CD4-positive, alpha-beta T cell (primary cell): ENCODE measurements at regions not wholly inside any gene's neighbourhood (a gene's known extent, or its start where the extent isn't known, plus 50 kb on each side); places are given as distances from the start of the nearest gene placed in this dataset.

ENCODE experiments used
- ATAC-seq: fragments of 200-7000 bp; cut with Tn5 transposase; one replicate; pipeline ENCODE4 v1.10.0; 2022; ENCODE audit warnings: mild to moderate bottlenecking; ENCODE audit not compliant: poor library complexity
- CTCF ChIA-PET: fragments of 350-600 bp; sonication (Branson Sonifier 250); formaldehyde crosslinking; loops from one replicate; lab custom pipeline; 2021; ENCODE audit warnings: antibody characterized with exemption, inconsistent platforms; lab: Charles Lee
- POLR2A ChIA-PET: fragments of 350-600 bp; sonication (Branson Sonifier 250); formaldehyde crosslinking; loops from one replicate; lab custom pipeline; 2021; ENCODE audit warnings: antibody characterized with exemption, inconsistent platforms; lab: Charles Lee
- DNase-seq, 14 experiments: peaks; one replicate each; pipeline ENCODE4 v3.0.0-alpha.2; 2013 to 2020; ENCODE audit warnings: mixed read lengths in 2 of 14
- H3K27ac ChIP-seq, 2 donors: one replicate each; pipeline versions ENCODE4 v1.5.1 to v1.7.0; 2013; ENCODE audit warnings: low read length in 2 of 2, low read depth in 1 of 2, mild to moderate bottlenecking in 1 of 2
- H3K27me3 ChIP-seq, 2 experiments: 1 replicate in 1 of 2; 2 replicates in 1 of 2; pipeline versions ENCODE4 v1.6.1 to v1.7.0; 2013; ENCODE audit warnings: low read length in 2 of 2, control low read depth in 1 of 2, mild to moderate bottlenecking in 1 of 2, moderate library complexity in 1 of 2; ENCODE audit not compliant: insufficient read depth in 2 of 2, control insufficient read depth in 1 of 2
- H3K36me3 ChIP-seq: one replicate; pipeline ENCODE4 v1.6.1; 2013; ENCODE audit warnings: low read length, control low read depth; ENCODE audit not compliant: insufficient read depth
- H3K4me1 ChIP-seq: one replicate; pipeline ENCODE4 v1.6.1; 2013; ENCODE audit warnings: low read length, control low read depth; ENCODE audit not compliant: insufficient read depth
- H3K4me3 ChIP-seq: one replicate; pipeline ENCODE4 v1.5.1; 2013; ENCODE audit warnings: mild to moderate bottlenecking, low read length, moderate library complexity
- H3K9me3 ChIP-seq, 2 experiments: 1 replicate in 1 of 2; 2 replicates in 1 of 2; pipeline versions ENCODE4 v1.6.1 to v1.7.0; 2013; ENCODE audit warnings: low read length in 2 of 2, mild to moderate bottlenecking in 2 of 2, control low read depth in 1 of 2, moderate library complexity in 1 of 2; ENCODE audit not compliant: control insufficient read depth in 1 of 2, insufficient read depth in 1 of 2
- H3K27ac Mint-ChIP-seq: one replicate; pipeline ENCODE4 v1.8.0; 2020; ENCODE audit warnings: mixed read lengths
- H3K27me3 Mint-ChIP-seq: one replicate; pipeline ENCODE4 v1.8.0; 2021; ENCODE audit warnings: mixed read lengths
- H3K36me3 Mint-ChIP-seq: one replicate; pipeline ENCODE4 v1.8.0; 2021; ENCODE audit warnings: low read depth, mixed read lengths
- H3K4me1 Mint-ChIP-seq: one replicate; pipeline ENCODE4 v1.8.0; 2021; ENCODE audit warnings: low read depth, mixed read lengths
- H3K4me3 Mint-ChIP-seq: one replicate; pipeline ENCODE4 v1.8.0; 2020; ENCODE audit warnings: mild to moderate bottlenecking, mixed read lengths
- H3K9me3 Mint-ChIP-seq: one replicate; pipeline ENCODE4 v1.8.0; 2020; ENCODE audit warnings: mixed read lengths
- CTCF ChIP-seq: fragments of 200-600 bp; IDR thresholded peaks from one replicate; pipeline ENCODE4 v1.8.0; 2022; ENCODE audit warnings: antibody characterized with exemption, mild to moderate bottlenecking
- intact Hi-C, 2 experiments: fragments of 100-400 bp; cut with DNase I in 1 of 2; cut with micrococcal nuclease in 1 of 2; formaldehyde crosslinking; loops; one replicate each; pipeline versions ENCODE4 v1.15.1 to v1.9.0; 2023 to 2025; cut with DNase I, micrococcal nuclease

- ATAC-seq (no peak), DNase-seq (no peak)
- Mint-ChIP-seq H3K36me3 (no peaks in the 10 kb centered on the region), H3K4me1 (no peaks in the 10 kb centered on the region), H3K27ac (no peak overlapping the region), H3K4me3 (no peak overlapping the region), H3K9me3 (no peaks in the 10 kb centered on the region), H3K27me3 (peaks cover 33% of the 10 kb centered on the region)
- no peaks in the 10 kb centered on the region for H3K4me1 ChIP-seq
- H3K9me3 ChIP-seq = no peaks in the 10 kb centered on the region
- H3K4me3 ChIP-seq = no peak overlapping the region
- H3K36me3 ChIP-seq = no peaks in the 10 kb centered on the region
- no peak overlapping the region for H3K27ac ChIP-seq
- intact Hi-C loops = no loop called here
- TF ChIP-seq CTCF = no peak
- CTCF ChIA-PET = no interaction called here
- peaks cover 0 to 4% of the 10 kb centered on the region in 2 experiments for H3K27me3 ChIP-seq
- POLR2A ChIA-PET = no interaction called here
These were observed 114.5 kb downstream of the LARP7 start for GRCh38 chr4:112751447-112751846.

GRCh38 chr4:112752061-112752460, 115.1 kb downstream of the LARP7 start:
- Mint-ChIP-seq H3K4me3 (no peak overlapping the region), H3K27me3 (peaks cover 30% of the 10 kb centered on the region), H3K9me3 (no peaks in the 10 kb centered on the region), H3K4me1 (no peaks in the 10 kb centered on the region), H3K27ac (no peak overlapping the region), H3K36me3 (no peaks in the 10 kb centered on the region)
- Histone ChIP-seq H3K36me3 (no peaks in the 10 kb centered on the region), H3K27ac (no peak overlapping the region), H3K4me1 (no peaks in the 10 kb centered on the region), H3K4me3 (no peak overlapping the region), H3K9me3 (no peaks in the 10 kb centered on the region), H3K27me3 (peaks cover 0 to 4% of the 10 kb centered on the region in 2 experiments)
- TF ChIP-seq CTCF = no peak
- no peak for DNase-seq
- ATAC-seq = no peak
- CTCF ChIA-PET = no interaction called here
- intact Hi-C loops = no loop called here
- POLR2A ChIA-PET = no interaction called here

- ChIA-PET CTCF (no interaction called here), POLR2A (no interaction called here)
- Histone ChIP-seq H3K4me1 (no peaks in the 10 kb centered on the region), H3K27ac (no peak overlapping the region), H3K9me3 (no peaks in the 10 kb centered on the region), H3K4me3 (no peak overlapping the region), H3K27me3 (peaks cover 0 to 4% of the 10 kb centered on the region in 2 experiments), H3K36me3 (no peaks in the 10 kb centered on the region)
- H3K27me3 Mint-ChIP-seq = peaks cover 26% of the 10 kb centered on the region
- intact Hi-C loops = no loop called here
- H3K4me3 Mint-ChIP-seq = no peak overlapping the region
- H3K4me1 Mint-ChIP-seq = no peaks in the 10 kb centered on the region
- no peaks in the 10 kb centered on the region for H3K36me3 Mint-ChIP-seq
- ATAC-seq (no peak), DNase-seq (no peak)
- no peaks in the 10 kb centered on the region for H3K9me3 Mint-ChIP-seq
- H3K27ac Mint-ChIP-seq = no peak overlapping the region
- no peak for TF ChIP-seq CTCF
These were observed 115.6 kb downstream of the LARP7 start for GRCh38 chr4:112752510-112752909.
